A673 (cell line): ENCODE measurements at regions not wholly inside any gene's neighbourhood (a gene's known extent, or its start where the extent isn't known, plus 50 kb on each side); places are given as distances from the start of the nearest gene placed in this dataset.

Experiments
- BruUV-seq: library from RNA; stranded (reverse); fragments of 400-500 nt; replicated peaks from 2 replicates; lab custom pipeline; 2021; lab: Mats Ljungman, UMichigan
- CTCF ChIA-PET: fragments of 300-600 bp; sonication (Branson Sonifier 250); formaldehyde crosslinking; loops from one replicate; lab custom pipeline; 2022; ENCODE audit warnings: antibody characterized with exemption; lab: Charles Lee
- POLR2A ChIA-PET: fragments of 300-600 bp; sonication (Branson Sonifier 250); formaldehyde crosslinking; loops from one replicate; lab custom pipeline; 2022; ENCODE audit warnings: antibody characterized with exemption; ENCODE audit not compliant: low non-redundant PET; lab: Charles Lee
- DNase-seq: peaks from one replicate; pipeline ENCODE4 v3.0.0-alpha.2; 2015; ENCODE audit warnings: low spot score
- H3K27ac ChIP-seq: fragments of 200-600 bp; sonication (generic); 2 replicates; pipeline ENCODE4 v1.5.1; 2016; ENCODE audit warnings: mixed run types, low read depth, mild to moderate bottlenecking, mixed read lengths, antibody characterized with exemption, low read length; ENCODE audit not compliant: poor library complexity, severe bottlenecking
- H3K27me3 ChIP-seq: fragments of 200-600 bp; sonication (generic); replicated peaks from 2 replicates; pipeline ENCODE4 v1.6.1; 2017; ENCODE audit warnings: mixed run types, low read depth, mild to moderate bottlenecking, mixed read lengths, antibody characterized with exemption, low read length; ENCODE audit not compliant: insufficient read depth, poor library complexity
- H3K36me3 ChIP-seq: fragments of 200-600 bp; sonication (generic); 2 replicates; pipeline ENCODE4 v1.6.1; 2016; ENCODE audit warnings: mixed run types, mild to moderate bottlenecking, mixed read lengths, antibody characterized with exemption, low read length; ENCODE audit not compliant: insufficient read depth, poor library complexity, severe bottlenecking
- H3K4me1 ChIP-seq: fragments of 200-600 bp; sonication (generic); 2 replicates; pipeline ENCODE4 v1.6.1; 2017; ENCODE audit warnings: mixed run types, mild to moderate bottlenecking, mixed read lengths, antibody characterized with exemption, low read length; ENCODE audit not compliant: insufficient read depth, poor library complexity, severe bottlenecking
- H3K4me3 ChIP-seq: fragments of 200-600 bp; sonication (generic); 2 replicates; pipeline ENCODE4 v1.5.1; 2016; ENCODE audit warnings: low read depth, mixed run types, mild to moderate bottlenecking, mixed read lengths, low read length; ENCODE audit not compliant: poor library complexity, severe bottlenecking
- H3K9me3 ChIP-seq: fragments of 200-600 bp; sonication (generic); 2 replicates; pipeline ENCODE4 v1.6.1; 2016; ENCODE audit warnings: mixed run types, low read depth, mild to moderate bottlenecking, mixed read lengths, antibody characterized with exemption, low read length; ENCODE audit not compliant: poor library complexity, severe bottlenecking
- EZH2 ChIP-seq: fragments of 200-600 bp; sonication (generic); IDR thresholded peaks from 2 replicates; pipeline ENCODE4 v1.6.1; 2017; ENCODE audit warnings: borderline replicate concordance, low read depth, mild to moderate bottlenecking, mixed read lengths, antibody characterized with exemption, low read length; ENCODE audit not compliant: poor library complexity, severe bottlenecking
- intact Hi-C: fragments of 100-400 bp; cut with micrococcal nuclease; formaldehyde crosslinking; loops from one replicate; pipeline ENCODE4 v1.10.0; 2022; ENCODE audit not compliant: unreplicated experiment
- TF ChIP-seq, protein P1 (sequence below): fragments of 300-800, 200-600 bp; sonication (generic); conservative IDR thresholded peaks from 2 replicates; pipeline ENCODE4 v1.5.1; 2017; ENCODE audit warnings: low read depth, mild to moderate bottlenecking, antibody characterized with exemption, low read length, moderate library complexity, mixed read lengths

DNA sequence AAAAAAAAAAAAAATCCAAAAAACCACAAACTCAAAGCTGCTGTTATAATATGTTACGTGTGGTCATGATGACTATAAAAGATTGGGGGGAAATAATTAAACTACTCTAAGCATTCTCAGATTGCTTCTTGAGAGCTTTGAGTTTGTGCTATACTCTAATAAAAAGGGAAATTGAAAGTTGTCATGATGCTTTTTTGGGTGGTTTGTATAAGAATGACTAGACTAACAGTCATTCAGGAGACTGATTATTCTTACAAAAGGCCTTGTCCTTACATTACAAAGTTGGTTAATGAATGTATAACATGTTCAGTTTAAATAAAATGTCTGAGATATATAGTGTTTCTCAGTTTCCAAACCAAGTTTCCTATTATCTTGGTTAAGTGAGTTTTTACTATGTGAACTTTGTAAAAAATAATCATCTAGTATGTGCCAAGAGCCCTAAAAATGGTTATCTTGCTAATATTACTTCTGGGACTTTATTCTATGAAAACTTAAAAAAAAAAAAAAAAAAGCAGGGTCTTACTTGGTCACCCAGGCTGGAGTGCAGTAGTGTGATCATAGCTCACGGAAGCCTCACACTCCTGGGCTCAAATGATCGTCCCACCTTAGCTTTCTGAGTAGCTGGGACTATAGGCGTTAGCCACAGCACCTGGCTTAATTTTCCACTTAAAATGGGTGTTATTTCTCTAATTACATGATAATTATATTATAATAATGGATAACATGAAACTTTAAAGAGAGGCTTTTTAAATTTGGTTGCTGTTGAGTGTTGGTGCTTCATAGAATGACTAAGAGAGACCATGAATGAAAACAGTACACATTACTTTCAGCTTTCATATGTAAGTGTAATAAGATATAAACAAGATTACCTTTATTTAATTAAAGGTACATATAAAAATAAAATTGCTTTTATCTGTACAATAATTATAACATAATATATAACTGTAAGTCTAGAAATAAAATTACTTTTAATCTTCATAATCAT is 459.6 kb upstream of the RGS6 start:
- H3K9me3 ChIP-seq: no peaks in the 10 kb centered on the region
- peaks cover 28% of the 10 kb centered on the region for H3K4me1 ChIP-seq
- intact Hi-C loops: no loop called here
- no peak for DNase-seq
- H3K36me3 ChIP-seq: no peaks in the 10 kb centered on the region
- H3K27ac ChIP-seq: no peak overlapping the region
- ChIA-PET CTCF (interaction anchor here (0.7 kb wide), 1 partner anchor 306 kb away, joined by 4 read pairs; no protein-coding TSS in a partner anchor), POLR2A (no interaction called here)
- H3K4me3 ChIP-seq: no peak overlapping the region
- no peak for TF ChIP-seq EZH2
- TF ChIP-seq, protein P1, sequence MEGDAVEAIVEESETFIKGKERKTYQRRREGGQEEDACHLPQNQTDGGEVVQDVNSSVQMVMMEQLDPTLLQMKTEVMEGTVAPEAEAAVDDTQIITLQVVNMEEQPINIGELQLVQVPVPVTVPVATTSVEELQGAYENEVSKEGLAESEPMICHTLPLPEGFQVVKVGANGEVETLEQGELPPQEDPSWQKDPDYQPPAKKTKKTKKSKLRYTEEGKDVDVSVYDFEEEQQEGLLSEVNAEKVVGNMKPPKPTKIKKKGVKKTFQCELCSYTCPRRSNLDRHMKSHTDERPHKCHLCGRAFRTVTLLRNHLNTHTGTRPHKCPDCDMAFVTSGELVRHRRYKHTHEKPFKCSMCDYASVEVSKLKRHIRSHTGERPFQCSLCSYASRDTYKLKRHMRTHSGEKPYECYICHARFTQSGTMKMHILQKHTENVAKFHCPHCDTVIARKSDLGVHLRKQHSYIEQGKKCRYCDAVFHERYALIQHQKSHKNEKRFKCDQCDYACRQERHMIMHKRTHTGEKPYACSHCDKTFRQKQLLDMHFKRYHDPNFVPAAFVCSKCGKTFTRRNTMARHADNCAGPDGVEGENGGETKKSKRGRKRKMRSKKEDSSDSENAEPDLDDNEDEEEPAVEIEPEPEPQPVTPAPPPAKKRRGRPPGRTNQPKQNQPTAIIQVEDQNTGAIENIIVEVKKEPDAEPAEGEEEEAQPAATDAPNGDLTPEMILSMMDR: no peak
- no peaks in the 10 kb centered on the region for H3K27me3 ChIP-seq
- BruUV-seq: no TSS peak

DNA sequence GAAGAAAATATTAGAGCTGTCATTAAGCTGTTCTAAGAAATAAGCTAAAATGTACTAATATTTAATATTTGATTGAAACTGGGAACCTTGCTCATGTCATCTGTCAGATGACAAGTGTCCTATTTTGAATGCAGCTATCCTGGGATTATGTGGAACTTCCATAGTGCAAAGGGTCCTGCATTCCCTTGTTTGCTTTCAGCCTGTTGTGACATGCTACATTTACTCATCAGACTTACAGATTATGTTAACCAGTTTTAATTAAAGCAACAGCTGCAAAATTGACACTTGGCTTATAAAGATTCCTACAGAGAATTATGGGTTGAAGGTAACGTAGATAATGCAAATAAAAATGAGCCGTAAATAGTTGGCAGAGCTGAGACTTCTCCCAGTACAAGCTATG is 458.4 kb upstream of the RGS6 start:
- Histone ChIP-seq H3K4me3 (no peak overlapping the region), H3K9me3 (no peaks in the 10 kb centered on the region), H3K36me3 (no peaks in the 10 kb centered on the region), H3K27me3 (no peaks in the 10 kb centered on the region), H3K4me1 (peaks cover 33% of the 10 kb centered on the region), H3K27ac (no peak overlapping the region)
- CTCF ChIA-PET: no interaction called here
- no peak for DNase-seq
- intact Hi-C loops: no loop called here
- POLR2A ChIA-PET: no interaction called here
- no TSS peak for BruUV-seq
- TF ChIP-seq, protein P1: no peak
- TF ChIP-seq EZH2: no peak

DNA sequence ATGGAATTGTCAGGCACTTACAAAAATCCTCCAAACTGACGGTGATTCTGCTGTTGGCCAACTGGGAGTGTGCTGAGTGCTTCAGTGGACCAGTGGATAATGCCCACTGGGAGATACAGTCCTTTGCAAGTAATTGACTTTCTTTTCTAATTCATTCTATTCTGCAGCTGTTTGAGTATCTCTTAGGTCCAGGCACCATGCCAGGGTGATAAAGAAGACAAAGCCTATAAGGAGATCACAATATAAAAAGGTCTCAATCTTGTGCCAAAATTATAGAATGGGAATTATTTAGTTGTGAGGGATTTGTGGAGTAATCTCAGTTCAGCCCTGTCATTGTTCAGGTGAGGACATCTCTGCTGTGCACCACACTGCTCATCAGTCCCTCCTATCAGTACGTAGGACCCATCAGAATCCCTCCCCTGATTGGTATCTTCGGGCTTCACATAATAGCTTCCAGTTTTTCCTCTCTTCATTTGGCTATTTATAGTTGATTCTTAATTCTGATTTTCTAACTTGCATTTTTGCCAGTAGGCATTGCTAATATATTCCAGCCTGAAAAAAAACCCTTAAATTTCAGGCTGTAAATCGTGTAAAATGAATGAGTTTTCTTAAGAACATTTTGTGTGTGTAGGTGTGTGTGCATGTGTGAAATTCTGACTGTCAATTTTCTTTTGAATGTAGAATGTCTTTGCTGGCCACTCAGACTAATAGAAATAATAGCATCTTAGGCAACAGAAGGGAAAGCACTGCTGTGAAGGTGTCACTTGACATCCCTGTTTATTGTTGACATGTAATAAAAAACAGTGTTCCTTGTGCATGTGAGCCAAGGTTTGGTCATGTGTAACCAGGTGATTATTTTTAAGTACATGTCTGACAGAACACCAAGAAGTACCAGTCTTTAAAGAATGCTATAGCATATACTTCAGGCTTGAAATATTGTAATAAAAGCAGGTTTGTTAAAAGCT is 457.6 kb upstream of the RGS6 start:
- intact Hi-C loops: loop anchor here (5.0 kb wide), 1 partner anchor 152 kb away; the partner anchor contains the start of gene SIPA1L1
- Histone ChIP-seq H3K27ac (no peak overlapping the region), H3K4me1 (peaks cover 34% of the 10 kb centered on the region), H3K27me3 (no peaks in the 10 kb centered on the region), H3K9me3 (no peaks in the 10 kb centered on the region), H3K36me3 (no peaks in the 10 kb centered on the region), H3K4me3 (no peak overlapping the region)
- ChIA-PET POLR2A (interaction anchor here (0.7 kb wide), 1 partner anchor 62 kb away, joined by 3 read pairs; no protein-coding TSS in a partner anchor), CTCF (no interaction called here)
- BruUV-seq: no TSS peak
- TF ChIP-seq, protein P1: no peak
- TF ChIP-seq EZH2: no peak
- DNase-seq: peak; percentile 71
